IMR-90 (cell line): ENCODE measurements at regions not wholly inside any gene's neighbourhood (a gene's known extent, or its start where the extent isn't known, plus 50 kb on each side); places are given as distances from the start of the nearest gene placed in this dataset.

Source experiments
- ATAC-seq: fragments of 200-7000 bp; cut with Tn5 transposase; 2 replicates; pipeline ENCODE4 v1.9.1; 2020; ENCODE audit warnings: low read depth, mild to moderate bottlenecking, moderate library complexity
- BruUV-seq: library from RNA; stranded (reverse); fragments of 400-500 nt; replicated peaks from 2 replicates; lab custom pipeline; 2021; lab: Mats Ljungman, UMichigan
- CTCF ChIA-PET: fragments of 300-600 bp; formaldehyde crosslinking; extraction: SDS; loops from one replicate; lab custom pipeline; 2021; ENCODE audit warnings: antibody characterized with exemption; lab: Yijun Ruan, JAX
- POLR2A ChIA-PET: fragments of 300-600 bp; sonication (Branson Sonifier 250); formaldehyde crosslinking; loops from one replicate; lab custom pipeline; 2022; ENCODE audit warnings: antibody characterized with exemption; ENCODE audit not compliant: unreplicated experiment; lab: Charles Lee
- DNase-seq: peaks from one replicate; pipeline ENCODE4 v3.0.0; 2013
- H2AFZ ChIP-seq: replicated peaks from 2 replicates; pipeline ENCODE3; 2013; ENCODE audit warnings: low read length, mild to moderate bottlenecking; ENCODE audit not compliant: poor library complexity
- H2AK5ac ChIP-seq: 2 replicates; pipeline ENCODE4 v1.6.1; 2013; ENCODE audit warnings: low read depth, low read length, inconsistent platforms
- H2AK9ac ChIP-seq: replicated peaks from 2 replicates; pipeline ENCODE3; 2013; ENCODE audit warnings: mild to moderate bottlenecking, low read depth, low read length, moderate library complexity; ENCODE audit not compliant: poor library complexity
- H2BK120ac ChIP-seq: 2 replicates; pipeline ENCODE4 v1.6.1; 2013; ENCODE audit warnings: low read depth, low read length, inconsistent platforms
- H2BK15ac ChIP-seq: 3 replicates; pipeline ENCODE4 v1.6.1; 2013; ENCODE audit warnings: low read depth, low read length, inconsistent platforms
- H2BK20ac ChIP-seq: 2 replicates; pipeline ENCODE4 v1.6.1; 2013; ENCODE audit warnings: low read depth, mild to moderate bottlenecking, inconsistent platforms, low read length, moderate library complexity
- H2BK5ac ChIP-seq: 2 replicates; pipeline ENCODE4 v1.6.1; 2013; ENCODE audit warnings: mild to moderate bottlenecking, low read depth, low read length, inconsistent platforms; ENCODE audit not compliant: poor library complexity, severe bottlenecking
- H3K14ac ChIP-seq: replicated peaks from 2 replicates; pipeline ENCODE4 v1.6.1; 2013; ENCODE audit warnings: low read depth, low read length, inconsistent platforms
- H3K18ac ChIP-seq: 2 replicates; pipeline ENCODE4 v1.6.1; 2013; ENCODE audit warnings: low read depth, low read length, control low read depth
- H3K23ac ChIP-seq: 2 replicates; pipeline ENCODE4 v1.6.1; 2013; ENCODE audit warnings: low read depth, low read length, inconsistent platforms
- H3K27ac ChIP-seq: 2 replicates; pipeline ENCODE4 v1.5.1; 2013; ENCODE audit warnings: mild to moderate bottlenecking, control low read depth, low read length; ENCODE audit not compliant: insufficient read depth
- H3K27me3 ChIP-seq: 2 replicates; pipeline ENCODE4 v1.6.1; 2013; ENCODE audit warnings: low read length; ENCODE audit not compliant: control insufficient read depth, insufficient read depth
- H3K36me3 ChIP-seq: 2 replicates; pipeline ENCODE4 v1.6.1; 2013; ENCODE audit warnings: low read length, mixed read lengths; ENCODE audit not compliant: control insufficient read depth, insufficient read depth
- H3K4ac ChIP-seq: 2 replicates; pipeline ENCODE4 v1.6.1; 2013; ENCODE audit warnings: low read depth, low read length, inconsistent platforms
- H3K4me1 ChIP-seq: 2 replicates; pipeline ENCODE4 v1.6.1; 2013; ENCODE audit warnings: low read length, mixed read lengths; ENCODE audit not compliant: control insufficient read depth, insufficient read depth
- H3K4me2 ChIP-seq: 2 replicates; pipeline ENCODE4 v1.6.1; 2013; ENCODE audit warnings: low read depth, mild to moderate bottlenecking, control low read depth, low read length, moderate library complexity
- H3K4me3 ChIP-seq: 2 replicates; pipeline ENCODE4 v1.5.1; 2013; ENCODE audit warnings: low read depth, mild to moderate bottlenecking, control low read depth, low read length, moderate library complexity; ENCODE audit not compliant: insufficient read depth
- H3K56ac ChIP-seq: 2 replicates; pipeline ENCODE4 v1.6.1; 2013; ENCODE audit warnings: low read length, inconsistent platforms; ENCODE audit not compliant: insufficient read depth; ENCODE audit errors: extremely low read depth
- H3K79me1 ChIP-seq, 2 experiments: 2 replicates each; pipeline ENCODE4 v1.6.1; 2013; ENCODE audit warnings: low read length in 2 of 2, inconsistent platforms in 1 of 2, low read depth in 1 of 2
- H3K9ac ChIP-seq: 2 replicates; pipeline ENCODE4 v1.6.1; 2013; ENCODE audit warnings: low read depth, low read length, control low read depth
- H3K9me1 ChIP-seq: 2 replicates; pipeline ENCODE4 v1.6.1; 2013; ENCODE audit warnings: low read length, inconsistent platforms; ENCODE audit not compliant: insufficient read depth
- H3K9me3 ChIP-seq: 2 replicates; pipeline ENCODE4 v1.6.1; 2013; ENCODE audit warnings: low read length; ENCODE audit not compliant: control insufficient read depth, insufficient read depth
- H4K20me1 ChIP-seq: 2 replicates; pipeline ENCODE4 v1.6.1; 2013; ENCODE audit warnings: low read length, inconsistent platforms; ENCODE audit not compliant: insufficient read depth
- H4K5ac ChIP-seq: 2 replicates; pipeline ENCODE4 v1.6.1; 2013; ENCODE audit warnings: mild to moderate bottlenecking, low read depth, low read length, control low read depth
- H4K8ac ChIP-seq, 2 experiments: 2 replicates each; pipeline ENCODE4 v1.6.1; 2013; ENCODE audit warnings: low read depth in 2 of 2, low read length in 2 of 2, control low read depth in 1 of 2, inconsistent platforms in 1 of 2
- H4K91ac ChIP-seq: 2 replicates; pipeline ENCODE4 v1.6.1; 2013; ENCODE audit warnings: low read depth, low read length, inconsistent platforms; ENCODE audit not compliant: insufficient read depth
- BHLHE40 ChIP-seq: fragments of 150-350 bp; IDR thresholded peaks from 2 replicates; pipeline ENCODE4 v1.6.1; 2016; ENCODE audit warnings: mild to moderate bottlenecking, low read depth, low read length
- CEBPB ChIP-seq: IDR thresholded peaks from 2 replicates; pipeline ENCODE4 v1.6.1; 2012; ENCODE audit warnings: low read depth, low read length, improper control_type of control experiment
- CHD1 ChIP-seq: IDR thresholded peaks from 2 replicates; pipeline ENCODE4 v1.6.1; 2012; ENCODE audit warnings: low read depth, low read length, improper control_type of control experiment
- FOS ChIP-seq: fragments of 150-350 bp; IDR thresholded peaks from 2 replicates; pipeline ENCODE4 v1.6.1; 2016; ENCODE audit warnings: low read depth, low read length
- MAZ ChIP-seq: IDR thresholded peaks from 2 replicates; pipeline ENCODE4 v1.6.1; 2012; ENCODE audit warnings: low read depth, mild to moderate bottlenecking, low read length, improper control_type of control experiment, moderate library complexity, borderline replicate concordance
- NFE2L2 ChIP-seq: fragments of 150-350 bp; IDR thresholded peaks from 2 replicates; pipeline ENCODE4 v1.6.1; 2016; ENCODE audit warnings: low read depth, mild to moderate bottlenecking, low read length
- RAD21 ChIP-seq: IDR thresholded peaks from 2 replicates; pipeline ENCODE4 v1.6.1; 2012; ENCODE audit warnings: low read length, improper control_type of control experiment
- RCOR1 ChIP-seq: IDR thresholded peaks from 2 replicates; pipeline ENCODE4 v1.6.1; 2012; ENCODE audit warnings: mild to moderate bottlenecking, low read length, improper control_type of control experiment; ENCODE audit not compliant: insufficient replicate concordance
- RFX5 ChIP-seq: IDR thresholded peaks from 2 replicates; pipeline ENCODE4 v1.8.0; 2012; ENCODE audit warnings: low read depth, mild to moderate bottlenecking, low read length, moderate library complexity
- WGBS, 2 experiments: methylation state at CpG; one replicate each; pipeline versions ENCODE4 v1.1.5 to v1.1.7; 2013; ENCODE audit warnings: missing lambda C conversion rate in 2 of 2; ENCODE audit not compliant: insufficient read length in 1 of 2; ENCODE audit errors: extremely low coverage in 2 of 2; 5-methylcytosine and 5-hydroxymethylcytosine counted together
- dilution Hi-C: fragments of 300-500 bp; cut with HindIII; formaldehyde crosslinking; loops from one replicate; pipeline ENCODE4 v1.14.3; 2018; ENCODE audit warnings: low sequenced_read_pairs; ENCODE audit not compliant: unreplicated experiment
- in situ Hi-C: fragments of 300-500 bp; cut with MboI; formaldehyde crosslinking; loops from 3 replicates; pipeline ENCODE4 v1.14.3; 2019; ENCODE audit warnings: low sequenced_read_pairs, inconsistent platforms, mixed read lengths
- intact Hi-C: fragments of 100-400 bp; cut with micrococcal nuclease; formaldehyde crosslinking; loops from 2 replicates; pipeline ENCODE4 v1.10.0; 2022
- TF ChIP-seq, protein P1 (sequence below): fragments of 150-350 bp; IDR thresholded peaks from 2 replicates; pipeline ENCODE4 v1.6.1; 2017; ENCODE audit warnings: mild to moderate bottlenecking, antibody characterized with exemption, low read length, low read depth
- TF ChIP-seq, protein P2 (sequence below): fragments of 150-350 bp; IDR thresholded peaks from 2 replicates; pipeline ENCODE4 v1.6.1; 2016; ENCODE audit warnings: low read depth, mild to moderate bottlenecking, low read length, moderate library complexity, borderline replicate concordance
- TF ChIP-seq, protein P3 (sequence below): conservative IDR thresholded peaks from 2 replicates; pipeline ENCODE4 v1.5.1; 2012; ENCODE audit warnings: mild to moderate bottlenecking, low read depth, low read length, improper control_type of control experiment

DNA sequence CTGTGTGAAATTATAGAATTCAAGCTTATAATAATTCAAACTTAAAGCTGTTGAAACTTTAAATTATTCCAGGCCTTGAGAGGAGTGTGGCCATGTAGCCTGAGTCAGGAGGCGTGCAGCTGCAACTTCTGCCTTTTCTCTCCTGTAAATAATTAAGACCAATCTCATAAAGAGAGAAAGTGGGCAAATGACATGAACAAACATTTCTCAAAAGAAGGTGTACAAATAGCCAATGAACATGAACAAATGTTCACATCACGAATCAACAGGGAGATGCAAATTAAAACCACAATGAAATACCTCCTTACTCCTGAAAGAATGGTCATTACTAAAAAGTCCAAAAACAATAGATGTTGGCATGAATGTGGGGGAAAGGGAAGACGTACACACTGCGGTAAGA lies 149.1 kb upstream of the MYCN start:
- Histone ChIP-seq H4K5ac (no peak overlapping the region), H3K27ac (no peak overlapping the region), H3K14ac (no peak overlapping the region), H2BK120ac (no peak overlapping the region), H3K56ac (no peak overlapping the region), H3K4me3 (no peak overlapping the region), H3K9me1 (no peaks in the 10 kb centered on the region), H2BK20ac (no peak overlapping the region), H3K23ac (no peak overlapping the region), H2AK9ac (no peak overlapping the region), H3K9ac (no peak overlapping the region), H2AFZ (no peak overlapping the region), H2BK5ac (no peak overlapping the region), H3K9me3 (peaks cover 22% of the 10 kb centered on the region; the same call in 1 of the 2 replicates), H3K18ac (no peak overlapping the region), H3K4ac (no peak overlapping the region), H3K27me3 (no peaks in the 10 kb centered on the region), H3K36me3 (no peaks in the 10 kb centered on the region), H4K91ac (no peak overlapping the region), H2BK15ac (no peak overlapping the region), H2AK5ac (no peak overlapping the region), H3K79me1 (no peaks in the 10 kb centered on the region), H3K4me2 (no peak overlapping the region), H3K4me1 (no peaks in the 10 kb centered on the region), H4K8ac (no peak overlapping the region), H4K20me1 (no peaks in the 10 kb centered on the region)
- CTCF ChIA-PET: no interaction called here
- intact Hi-C loops: no loop called here
- no TSS peak for BruUV-seq
- POLR2A ChIA-PET: no interaction called here
- dilution Hi-C loops: no loop called here
- DNase-seq (no peak), ATAC-seq (no peak)
- no CpG with 5 or more reads among the region's 4 CpGs for WGBS, 2 experiments
- in situ Hi-C loops: no loop called here
- TF ChIP-seq RFX5 (no peak), CEBPB (no peak), MAZ (no peak), RAD21 (no peak), FOS (no peak), CHD1 (no peak), NFE2L2 (no peak), RCOR1 (no peak), BHLHE40 (no peak)
- TF ChIP-seq, protein P1, sequence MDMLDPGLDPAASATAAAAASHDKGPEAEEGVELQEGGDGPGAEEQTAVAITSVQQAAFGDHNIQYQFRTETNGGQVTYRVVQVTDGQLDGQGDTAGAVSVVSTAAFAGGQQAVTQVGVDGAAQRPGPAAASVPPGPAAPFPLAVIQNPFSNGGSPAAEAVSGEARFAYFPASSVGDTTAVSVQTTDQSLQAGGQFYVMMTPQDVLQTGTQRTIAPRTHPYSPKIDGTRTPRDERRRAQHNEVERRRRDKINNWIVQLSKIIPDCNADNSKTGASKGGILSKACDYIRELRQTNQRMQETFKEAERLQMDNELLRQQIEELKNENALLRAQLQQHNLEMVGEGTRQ: no peak
- TF ChIP-seq, protein P2, sequence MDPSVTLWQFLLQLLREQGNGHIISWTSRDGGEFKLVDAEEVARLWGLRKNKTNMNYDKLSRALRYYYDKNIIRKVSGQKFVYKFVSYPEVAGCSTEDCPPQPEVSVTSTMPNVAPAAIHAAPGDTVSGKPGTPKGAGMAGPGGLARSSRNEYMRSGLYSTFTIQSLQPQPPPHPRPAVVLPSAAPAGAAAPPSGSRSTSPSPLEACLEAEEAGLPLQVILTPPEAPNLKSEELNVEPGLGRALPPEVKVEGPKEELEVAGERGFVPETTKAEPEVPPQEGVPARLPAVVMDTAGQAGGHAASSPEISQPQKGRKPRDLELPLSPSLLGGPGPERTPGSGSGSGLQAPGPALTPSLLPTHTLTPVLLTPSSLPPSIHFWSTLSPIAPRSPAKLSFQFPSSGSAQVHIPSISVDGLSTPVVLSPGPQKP: no peak
- TF ChIP-seq, protein P3, sequence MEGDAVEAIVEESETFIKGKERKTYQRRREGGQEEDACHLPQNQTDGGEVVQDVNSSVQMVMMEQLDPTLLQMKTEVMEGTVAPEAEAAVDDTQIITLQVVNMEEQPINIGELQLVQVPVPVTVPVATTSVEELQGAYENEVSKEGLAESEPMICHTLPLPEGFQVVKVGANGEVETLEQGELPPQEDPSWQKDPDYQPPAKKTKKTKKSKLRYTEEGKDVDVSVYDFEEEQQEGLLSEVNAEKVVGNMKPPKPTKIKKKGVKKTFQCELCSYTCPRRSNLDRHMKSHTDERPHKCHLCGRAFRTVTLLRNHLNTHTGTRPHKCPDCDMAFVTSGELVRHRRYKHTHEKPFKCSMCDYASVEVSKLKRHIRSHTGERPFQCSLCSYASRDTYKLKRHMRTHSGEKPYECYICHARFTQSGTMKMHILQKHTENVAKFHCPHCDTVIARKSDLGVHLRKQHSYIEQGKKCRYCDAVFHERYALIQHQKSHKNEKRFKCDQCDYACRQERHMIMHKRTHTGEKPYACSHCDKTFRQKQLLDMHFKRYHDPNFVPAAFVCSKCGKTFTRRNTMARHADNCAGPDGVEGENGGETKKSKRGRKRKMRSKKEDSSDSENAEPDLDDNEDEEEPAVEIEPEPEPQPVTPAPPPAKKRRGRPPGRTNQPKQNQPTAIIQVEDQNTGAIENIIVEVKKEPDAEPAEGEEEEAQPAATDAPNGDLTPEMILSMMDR: no peak
